ENCODE measurements at regions not wholly inside any gene's neighbourhood (a gene's known extent, or its start where the extent isn't known, plus 50 kb on each side); places are given as distances from the start of the nearest gene placed in this dataset.

- TF ChIP-seq CTCF (IDR thresholded peaks at IDR 0.05) = no peak
- no peak for TF ChIP-seq POLR2A (IDR thresholded peaks at IDR 0.05)
Measured at GRCh38 chr15:30770759-30771158, 133.0 kb upstream of the FAN1 start.

All from lower leg skin (tissue), 3 donors.